Astrocyte (in vitro differentiated cells and primary cell): ENCODE measurements at regions not wholly inside any gene's neighbourhood (a gene's known extent, or its start where the extent isn't known, plus 50 kb on each side); places are given as distances from the start of the nearest gene placed in this dataset.

Experiments
- EZH2 ChIP-seq: IDR thresholded peaks from 2 replicates; pipeline ENCODE4 v1.6.1; 2012; ENCODE audit warnings: mild to moderate bottlenecking, low read length, inconsistent platforms; ENCODE audit not compliant: insufficient read depth
- TF ChIP-seq, protein P1 (sequence below): IDR thresholded peaks from 2 replicates; pipeline ENCODE4 v1.5.1; 2011; ENCODE audit warnings: low read depth, mild to moderate bottlenecking, inconsistent platforms, low read length, moderate library complexity; ENCODE audit not compliant: insufficient read depth

DNA sequence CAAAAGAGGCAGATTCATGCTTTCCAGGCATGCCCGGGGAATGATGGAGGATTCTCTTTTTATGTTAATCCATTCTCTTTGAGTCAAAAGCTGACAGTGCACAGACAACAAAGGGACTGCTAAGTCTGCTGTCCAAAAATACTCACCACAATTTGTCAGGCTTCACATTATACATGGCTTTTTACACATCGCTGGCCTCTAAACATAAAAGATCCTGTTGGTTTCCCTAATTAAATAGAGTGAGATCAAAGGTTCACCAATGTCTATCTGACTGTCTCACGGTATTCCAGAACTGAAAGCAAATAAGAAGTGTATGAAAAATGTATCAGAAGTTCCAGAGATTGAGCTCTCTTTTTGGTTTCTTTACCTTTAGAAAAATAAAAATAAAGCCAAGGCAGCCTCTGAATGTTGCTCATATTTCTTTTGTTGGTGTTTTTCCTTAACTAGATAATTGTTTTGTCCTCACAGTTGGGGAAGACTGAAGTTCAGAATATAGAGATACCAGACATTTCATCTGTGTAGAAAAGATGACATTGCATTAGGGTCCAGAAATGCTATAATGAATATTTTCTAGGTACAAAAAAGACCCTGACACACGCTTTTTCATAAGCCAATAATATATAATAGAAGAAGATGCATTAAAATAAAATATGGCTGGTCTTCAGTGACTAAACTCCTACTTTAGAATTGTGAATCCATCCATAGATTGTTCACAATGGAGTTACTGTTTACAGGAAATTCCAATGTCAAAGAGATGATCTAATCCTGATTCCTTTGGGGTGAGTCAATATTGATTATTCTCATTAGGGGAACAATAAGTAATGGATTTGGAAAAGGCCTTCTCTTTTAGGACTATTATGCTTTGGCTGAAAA lies 688.2 kb upstream of the CDH6 start:
- TF ChIP-seq, protein P1, sequence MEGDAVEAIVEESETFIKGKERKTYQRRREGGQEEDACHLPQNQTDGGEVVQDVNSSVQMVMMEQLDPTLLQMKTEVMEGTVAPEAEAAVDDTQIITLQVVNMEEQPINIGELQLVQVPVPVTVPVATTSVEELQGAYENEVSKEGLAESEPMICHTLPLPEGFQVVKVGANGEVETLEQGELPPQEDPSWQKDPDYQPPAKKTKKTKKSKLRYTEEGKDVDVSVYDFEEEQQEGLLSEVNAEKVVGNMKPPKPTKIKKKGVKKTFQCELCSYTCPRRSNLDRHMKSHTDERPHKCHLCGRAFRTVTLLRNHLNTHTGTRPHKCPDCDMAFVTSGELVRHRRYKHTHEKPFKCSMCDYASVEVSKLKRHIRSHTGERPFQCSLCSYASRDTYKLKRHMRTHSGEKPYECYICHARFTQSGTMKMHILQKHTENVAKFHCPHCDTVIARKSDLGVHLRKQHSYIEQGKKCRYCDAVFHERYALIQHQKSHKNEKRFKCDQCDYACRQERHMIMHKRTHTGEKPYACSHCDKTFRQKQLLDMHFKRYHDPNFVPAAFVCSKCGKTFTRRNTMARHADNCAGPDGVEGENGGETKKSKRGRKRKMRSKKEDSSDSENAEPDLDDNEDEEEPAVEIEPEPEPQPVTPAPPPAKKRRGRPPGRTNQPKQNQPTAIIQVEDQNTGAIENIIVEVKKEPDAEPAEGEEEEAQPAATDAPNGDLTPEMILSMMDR = no peak
- no peak for TF ChIP-seq EZH2
